NCI-H1417 treated with DMSO at 0.1 percent for 48 hours (cell line): ENCODE measurements at regions not wholly inside any gene's neighbourhood (a gene's known extent, or its start where the extent isn't known, plus 50 kb on each side); places are given as distances from the start of the nearest gene placed in this dataset.
"Not testable (repeated sequence)": the region's sequence is repeated elsewhere in the genome, so short reads cannot be mapped to it uniquely, and the experiment has no call there.

Source experiments
- DNase-seq: peaks from one replicate; lab custom pipeline; 2025; lab: John Stamatoyannopoulos, UW

DNA sequence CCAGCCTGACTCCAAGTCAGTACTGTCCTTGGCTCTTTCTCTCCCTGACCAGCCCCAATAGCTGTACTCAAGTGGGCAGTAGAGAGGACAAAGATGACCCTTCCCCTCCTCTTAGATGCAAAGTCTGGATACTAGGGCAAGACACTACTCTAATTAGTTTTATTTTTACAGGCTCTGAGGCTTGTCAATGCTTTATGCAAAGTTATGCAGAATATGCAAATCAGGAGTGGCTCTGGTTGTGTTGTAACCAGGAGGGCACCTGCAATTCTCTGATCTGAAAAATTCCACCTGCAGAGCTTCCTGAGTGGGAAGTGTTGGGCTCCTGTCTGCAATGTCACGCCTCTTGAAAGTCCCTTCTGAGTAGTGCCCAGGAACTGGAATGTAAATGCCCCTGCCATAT is 201.5 kb downstream of the RGS3 start:
- no peak for DNase-seq

DNA sequence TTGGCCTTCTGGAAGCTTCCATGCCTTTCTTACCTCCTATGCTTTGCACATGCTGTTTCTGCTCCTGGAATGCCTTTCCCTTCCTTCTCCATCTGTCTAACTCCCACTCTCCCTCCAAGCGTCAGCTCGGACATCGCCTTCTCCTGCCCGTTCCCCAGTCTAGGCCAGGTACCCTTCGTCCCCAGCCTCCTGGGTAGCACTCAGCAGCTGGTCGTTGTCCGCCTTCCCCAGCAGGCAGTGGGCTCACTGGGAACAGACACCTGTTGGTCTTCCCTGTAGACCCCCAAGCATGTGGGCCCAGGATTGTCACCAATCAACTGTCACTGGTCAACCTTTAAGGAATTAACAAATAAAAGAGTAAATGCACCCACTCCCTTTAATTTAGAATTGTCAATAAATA is 202.2 kb downstream of the RGS3 start:
- DNase-seq: no peak

DNA sequence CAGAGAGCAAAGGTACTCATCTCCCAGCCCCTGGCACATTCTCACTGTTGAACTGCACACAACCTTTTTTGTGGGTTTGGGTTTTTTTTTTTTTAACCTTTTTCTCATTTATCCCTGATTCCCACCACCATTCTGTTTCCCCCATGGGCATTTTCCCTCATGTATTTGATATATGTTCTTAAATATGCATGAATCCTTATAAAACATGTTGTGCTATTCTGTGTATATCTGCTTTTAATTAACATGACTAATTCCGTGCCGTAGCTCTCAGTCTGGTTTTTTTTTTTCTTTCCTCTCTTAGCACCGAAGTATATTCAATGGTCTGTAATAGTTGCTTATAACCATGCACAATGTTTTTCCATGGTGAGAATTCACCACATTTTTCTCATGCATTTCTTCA is 204.5 kb downstream of the RGS3 start:
- no peak for DNase-seq

- DNase-seq: no peak
These were observed 206.1 kb downstream of the RGS3 start for GRCh38 chr9:113669522-113670115.

GRCh38 chr9:113673726-113674125 is 202.4 kb upstream of the ZNF618 start:
- DNase-seq: no peak

- no peak for DNase-seq
These were observed 201.7 kb upstream of the ZNF618 start for GRCh38 chr9:113674436-113674835.

DNA sequence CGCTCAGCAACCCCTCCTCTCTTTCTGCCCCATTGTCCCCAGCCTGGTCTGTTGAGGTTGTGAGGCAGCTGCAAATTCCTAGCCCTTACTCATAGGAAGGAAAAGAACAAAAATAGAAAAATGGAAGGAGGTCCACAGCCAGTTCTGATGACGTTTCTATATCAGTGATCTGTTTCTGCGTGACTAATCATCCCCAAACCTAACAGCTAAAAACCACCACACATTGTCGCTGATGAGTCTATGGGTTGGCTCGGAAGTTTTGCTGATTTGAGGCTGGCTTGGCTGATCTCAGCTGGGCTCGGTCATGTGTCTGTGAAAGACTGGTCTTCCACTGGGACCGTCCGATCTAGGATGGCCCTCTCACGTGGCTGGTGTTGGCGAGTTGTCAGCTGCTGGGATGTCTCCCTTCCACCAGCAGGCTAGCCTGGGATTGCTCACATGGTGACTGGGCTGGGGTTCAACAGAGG is 200.6 kb upstream of the ZNF618 start:
- DNase-seq: no peak

DNA sequence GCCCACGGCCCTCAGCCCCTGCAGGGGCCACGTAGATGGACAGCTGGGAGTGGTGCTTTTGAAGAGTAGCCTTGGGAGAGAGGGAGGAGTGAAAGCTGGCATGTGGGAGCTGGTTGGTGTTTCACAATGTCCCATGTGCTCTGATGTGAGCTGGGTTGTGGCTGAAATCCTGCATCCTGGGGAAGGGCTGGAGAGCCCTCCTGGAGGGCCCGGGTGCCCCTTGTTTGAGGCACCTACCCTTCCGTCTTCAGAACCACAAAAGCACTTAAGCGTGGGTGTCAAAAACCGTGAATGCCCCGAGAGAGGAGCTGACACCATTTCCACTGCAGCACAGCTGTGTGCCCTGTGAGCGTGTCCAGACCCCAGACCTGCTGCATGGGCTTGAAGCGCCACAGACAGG is 199.1 kb upstream of the ZNF618 start:
- no peak for DNase-seq

DNA sequence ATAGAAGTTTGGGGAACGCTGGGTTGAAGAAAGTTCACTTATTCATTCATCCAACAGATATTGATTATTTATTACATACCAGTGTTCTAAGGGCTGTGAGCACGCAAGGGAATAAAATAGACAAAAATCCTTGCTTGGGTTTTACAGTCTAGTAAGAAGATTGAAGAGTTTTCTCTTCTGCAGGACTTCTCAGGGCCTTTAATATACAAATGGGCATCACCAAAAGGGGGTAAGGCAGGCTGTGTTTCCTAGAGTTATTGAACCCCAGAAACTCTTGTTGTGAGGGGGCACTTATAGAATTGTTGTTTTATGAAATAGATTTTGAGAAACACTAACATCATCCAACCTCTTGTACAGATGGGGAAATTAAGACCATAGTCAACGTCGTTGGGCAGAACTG is 198.5 kb upstream of the ZNF618 start:
- no peak for DNase-seq

GRCh38 chr9:113678119-113678858 is 197.8 kb upstream of the ZNF618 start:
- DNase-seq: no peak

GRCh38 chr9:113678859-113679256 is 197.3 kb upstream of the ZNF618 start:
- DNase-seq: no peak

DNA sequence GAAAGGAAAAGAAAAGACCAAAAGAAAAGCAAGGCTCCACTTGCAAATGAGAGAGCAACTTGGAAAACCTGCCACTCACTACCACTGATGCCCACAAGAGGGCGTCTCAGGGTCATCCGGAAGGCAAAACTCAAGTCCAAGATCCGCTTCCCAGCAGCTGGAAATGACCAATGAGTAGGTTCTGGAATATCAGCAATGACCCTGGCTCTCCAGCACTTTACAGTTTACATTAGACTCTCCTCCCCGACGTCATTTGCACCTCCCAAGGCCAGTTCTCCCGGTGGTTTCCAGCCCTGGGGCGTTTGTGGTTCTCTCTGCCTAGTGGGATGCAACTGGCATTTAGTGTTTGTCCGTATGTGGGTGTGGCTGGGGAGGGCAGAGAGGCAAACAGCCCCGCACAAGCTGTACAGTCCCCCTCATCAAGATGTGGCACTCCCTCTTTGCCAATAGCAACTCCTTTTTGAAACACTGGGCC is 193.8 kb upstream of the ZNF618 start:
- DNase-seq: no peak

GRCh38 chr9:113685636-113686035 is 190.5 kb upstream of the ZNF618 start:
- not testable (repeated sequence) for DNase-seq

GRCh38 chr9:113687107-113687679 is 188.9 kb upstream of the ZNF618 start:
- DNase-seq: no peak

DNA sequence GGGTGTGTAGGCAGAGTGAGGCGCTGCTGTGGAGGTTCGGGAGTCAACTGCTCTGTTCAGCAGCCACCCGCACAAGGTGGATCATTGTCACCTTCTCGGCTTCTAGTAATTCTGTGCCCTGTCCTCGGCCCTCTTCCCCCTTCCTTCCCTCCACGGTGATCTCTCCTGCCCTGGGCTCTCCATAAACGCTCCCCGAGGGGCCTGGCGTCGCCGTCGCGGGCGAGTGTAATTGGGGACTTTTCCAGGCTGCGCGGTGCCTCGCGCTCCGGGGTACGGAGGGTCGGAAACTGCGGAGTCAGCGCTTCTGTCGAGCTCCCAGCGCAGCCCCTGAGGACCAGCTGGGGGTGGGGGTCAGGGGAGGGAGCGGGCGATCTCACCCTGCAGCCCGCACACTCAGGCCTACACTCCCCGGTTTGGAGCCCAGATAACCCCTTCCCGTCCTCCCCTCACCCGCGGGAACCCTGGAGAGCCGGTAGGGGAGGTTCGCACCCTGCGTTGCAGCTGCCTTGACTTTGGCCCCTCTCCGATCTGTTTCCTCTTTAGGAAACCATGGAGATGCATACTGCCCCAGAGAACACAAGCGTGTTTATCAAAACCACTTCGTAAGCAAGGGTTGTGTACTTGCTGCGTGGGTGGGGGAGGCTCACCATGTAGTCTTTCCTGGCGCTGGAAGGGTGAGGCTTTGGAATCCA is 188.3 kb upstream of the ZNF618 start:
- no peak for DNase-seq

- DNase-seq: no peak
These were observed 185.9 kb upstream of the ZNF618 start for GRCh38 chr9:113690055-113690740.

DNA sequence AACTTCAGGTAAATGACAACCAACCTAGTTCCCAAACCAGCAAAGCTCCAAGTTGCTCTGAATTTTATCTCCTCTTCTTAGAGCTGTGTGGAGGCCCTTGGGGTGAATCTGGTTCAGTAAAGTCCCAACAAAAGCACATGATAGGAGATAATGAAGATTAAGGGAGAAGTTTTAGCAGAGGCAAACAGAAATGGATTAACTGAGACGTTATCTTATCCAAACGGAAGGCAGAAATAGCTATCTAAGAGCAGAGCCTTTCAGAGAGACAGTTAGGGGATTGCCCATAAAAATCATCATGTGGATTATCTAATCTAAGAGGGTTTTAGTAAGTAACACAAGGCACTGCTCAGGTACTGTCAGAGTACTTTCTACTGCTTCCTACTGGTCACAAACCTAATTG is 183.9 kb upstream of the ZNF618 start:
- DNase-seq: no peak

DNA sequence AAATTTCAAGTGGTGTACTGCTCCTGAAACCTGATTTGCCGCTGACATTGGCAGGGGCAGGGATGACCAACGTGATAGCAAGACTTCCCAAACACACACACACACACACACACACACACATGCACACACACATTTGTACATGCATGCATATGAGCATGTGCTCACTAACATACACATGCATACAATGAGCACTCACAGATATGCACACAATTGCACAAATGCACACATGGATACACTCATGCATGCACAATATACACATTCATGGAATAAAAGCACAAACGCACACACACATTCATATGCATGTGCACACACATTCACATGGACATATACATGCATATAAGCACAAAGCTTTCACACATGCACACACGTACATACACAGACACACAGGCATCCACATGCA is 181.2 kb upstream of the ZNF618 start:
- DNase-seq: no peak

DNA sequence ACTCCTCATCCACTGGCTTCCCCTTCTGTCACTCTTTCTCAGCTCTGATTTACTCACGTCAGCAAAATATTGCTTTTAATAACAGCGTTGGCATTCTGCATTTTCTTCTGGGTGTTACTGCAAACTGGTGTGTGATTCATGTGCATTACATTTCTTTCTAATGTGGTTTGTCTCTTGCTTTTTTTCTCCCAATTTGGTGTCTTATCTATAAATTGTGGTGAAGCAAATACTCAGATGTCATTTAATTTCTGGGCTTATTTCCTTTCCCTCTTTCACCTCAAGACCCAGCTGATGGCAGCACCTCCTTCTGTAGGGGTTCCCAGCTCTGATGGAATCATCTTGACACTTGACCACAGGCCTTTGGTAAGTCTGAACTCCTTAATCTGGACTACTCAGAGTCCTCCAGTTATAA is 180.7 kb upstream of the ZNF618 start:
- DNase-seq: no peak

DNA sequence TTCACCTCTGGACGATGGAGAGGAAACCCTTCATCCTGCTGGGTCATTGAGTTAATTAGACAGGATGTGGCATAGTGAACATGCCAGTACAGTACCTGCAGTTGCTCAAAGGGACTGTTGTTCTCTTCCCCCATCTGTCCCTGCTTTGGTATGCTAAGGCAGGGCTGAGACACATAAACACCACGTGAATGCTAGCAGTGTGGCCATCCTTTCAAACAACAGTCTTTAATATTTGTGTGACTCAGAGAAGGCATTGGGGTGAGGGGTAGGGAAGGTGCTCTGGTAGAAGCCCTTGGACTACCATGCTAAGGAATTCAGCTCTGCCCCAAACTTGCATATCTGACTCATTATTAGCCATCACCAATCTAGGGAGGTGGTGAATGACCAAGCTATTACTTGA is 180.2 kb upstream of the ZNF618 start:
- no peak for DNase-seq

GRCh38 chr9:113701774-113702755 is 174.0 kb upstream of the ZNF618 start:
- DNase-seq: no peak
